ENCODE measurements at regions not wholly inside any gene's neighbourhood (a gene's known extent, or its start where the extent isn't known, plus 50 kb on each side); places are given as distances from the start of the nearest gene placed in this dataset.

DNA sequence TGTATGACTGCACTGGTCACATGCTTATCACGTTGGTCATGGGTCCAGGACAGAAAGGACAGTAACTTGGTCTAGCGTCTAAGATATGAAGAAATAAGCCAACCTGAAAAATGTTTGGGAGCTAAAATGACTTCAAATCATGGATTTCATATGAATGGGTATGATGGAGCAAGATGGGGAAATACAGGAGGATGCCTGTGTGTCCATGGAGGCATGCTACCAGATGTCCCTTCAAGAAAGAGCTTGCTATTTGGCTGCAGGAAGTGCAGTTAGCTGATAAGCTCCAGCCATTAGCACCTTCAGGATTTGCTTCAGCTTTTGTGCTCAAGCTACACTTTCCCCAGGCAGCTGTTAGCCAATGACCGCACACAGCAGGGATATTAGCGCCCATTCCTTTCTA lies 164.6 kb upstream of the THBS1 start:
- TF ChIP-seq POLR2A (IDR thresholded peaks at IDR 0.05) (no peak), POLR2AphosphoS5 (IDR thresholded peaks at IDR 0.05) (no peak)
- TF ChIP-seq, protein P1, sequence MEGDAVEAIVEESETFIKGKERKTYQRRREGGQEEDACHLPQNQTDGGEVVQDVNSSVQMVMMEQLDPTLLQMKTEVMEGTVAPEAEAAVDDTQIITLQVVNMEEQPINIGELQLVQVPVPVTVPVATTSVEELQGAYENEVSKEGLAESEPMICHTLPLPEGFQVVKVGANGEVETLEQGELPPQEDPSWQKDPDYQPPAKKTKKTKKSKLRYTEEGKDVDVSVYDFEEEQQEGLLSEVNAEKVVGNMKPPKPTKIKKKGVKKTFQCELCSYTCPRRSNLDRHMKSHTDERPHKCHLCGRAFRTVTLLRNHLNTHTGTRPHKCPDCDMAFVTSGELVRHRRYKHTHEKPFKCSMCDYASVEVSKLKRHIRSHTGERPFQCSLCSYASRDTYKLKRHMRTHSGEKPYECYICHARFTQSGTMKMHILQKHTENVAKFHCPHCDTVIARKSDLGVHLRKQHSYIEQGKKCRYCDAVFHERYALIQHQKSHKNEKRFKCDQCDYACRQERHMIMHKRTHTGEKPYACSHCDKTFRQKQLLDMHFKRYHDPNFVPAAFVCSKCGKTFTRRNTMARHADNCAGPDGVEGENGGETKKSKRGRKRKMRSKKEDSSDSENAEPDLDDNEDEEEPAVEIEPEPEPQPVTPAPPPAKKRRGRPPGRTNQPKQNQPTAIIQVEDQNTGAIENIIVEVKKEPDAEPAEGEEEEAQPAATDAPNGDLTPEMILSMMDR (IDR thresholded peaks at IDR 0.05 in 8 of 11, conservative IDR thresholded peaks at IDR 0.05 in 3 of 11), result no peak

All from spleen (tissue), 7 donors.